Smooth muscle cell (in vitro differentiated cells): ENCODE measurements at regions not wholly inside any gene's neighbourhood (a gene's known extent, or its start where the extent isn't known, plus 50 kb on each side); places are given as distances from the start of the nearest gene placed in this dataset.
A peak's percentile ranks its signal among the peaks of the same experiment; 100 is the strongest.
"Not testable (repeated sequence)": the region's sequence is repeated elsewhere in the genome, so short reads cannot be mapped to it uniquely, and the experiment has no call there.

Experiments
- DNase-seq: peaks from one replicate; lab custom pipeline; 2025; ENCODE audit not compliant: unreplicated experiment; lab: John Stamatoyannopoulos, UW
- H2AFZ ChIP-seq: fragments of 200-600 bp; sonication (generic); 2 replicates; pipeline ENCODE4 v1.6.0; 2016; ENCODE audit warnings: antibody characterized with exemption, low read depth, mild to moderate bottlenecking
- H3F3A ChIP-seq: fragments of 200-600 bp; sonication (generic); 2 replicates; pipeline ENCODE4 v1.6.0; 2017; ENCODE audit warnings: antibody characterized with exemption, low read depth
- H3K27ac ChIP-seq: fragments of 200-600 bp; sonication (generic); 2 replicates; pipeline ENCODE4 v1.5.1; 2016; ENCODE audit warnings: low read depth, mild to moderate bottlenecking
- H3K27me3 ChIP-seq: fragments of 200-600 bp; sonication (generic); 2 replicates; pipeline ENCODE4 v1.6.1; 2016; ENCODE audit warnings: low read depth, mild to moderate bottlenecking
- H3K36me3 ChIP-seq: fragments of 200-600 bp; sonication (generic); 2 replicates; pipeline ENCODE4 v1.5.1; 2016; ENCODE audit warnings: low read depth
- H3K4me1 ChIP-seq: fragments of 200-600 bp; sonication (generic); 2 replicates; pipeline ENCODE4 v1.5.1; 2016; ENCODE audit warnings: low read depth
- H3K4me2 ChIP-seq: fragments of 200-600 bp; sonication (generic); 2 replicates; pipeline ENCODE4 v1.6.0; 2016; ENCODE audit warnings: mild to moderate bottlenecking
- H3K4me3 ChIP-seq: fragments of 200-600 bp; sonication (generic); 2 replicates; pipeline ENCODE4 v1.5.1; 2016; ENCODE audit warnings: mild to moderate bottlenecking
- H3K79me2 ChIP-seq: fragments of 200-600 bp; sonication (generic); 2 replicates; pipeline ENCODE4 v1.6.0; 2016; ENCODE audit warnings: low read depth, mild to moderate bottlenecking
- H3K9ac ChIP-seq: fragments of 200-600 bp; sonication (generic); 2 replicates; pipeline ENCODE4 v1.6.0; 2016; ENCODE audit warnings: low read depth
- H3K9me3 ChIP-seq: fragments of 200-600 bp; sonication (generic); replicated peaks from 2 replicates; pipeline ENCODE4 v1.5.1; 2016; ENCODE audit warnings: low read depth
- H4K20me1 ChIP-seq: fragments of 200-600 bp; sonication (generic); 2 replicates; pipeline ENCODE4 v1.6.0; 2016; ENCODE audit warnings: low read depth
- WGBS: methylation state at CpG from one replicate; pipeline ENCODE4 v1.1.7; 2016; ENCODE audit warnings: low lambda C conversion rate; 5-methylcytosine and 5-hydroxymethylcytosine counted together
- TF ChIP-seq, protein P1 (sequence below): fragments of 200-600 bp; sonication (generic); IDR thresholded peaks from 2 replicates; pipeline ENCODE4 v1.5.1; 2017; ENCODE audit warnings: borderline replicate concordance, mild to moderate bottlenecking, antibody characterized with exemption; ENCODE audit not compliant: insufficient read depth, poor library complexity, severe bottlenecking

DNA sequence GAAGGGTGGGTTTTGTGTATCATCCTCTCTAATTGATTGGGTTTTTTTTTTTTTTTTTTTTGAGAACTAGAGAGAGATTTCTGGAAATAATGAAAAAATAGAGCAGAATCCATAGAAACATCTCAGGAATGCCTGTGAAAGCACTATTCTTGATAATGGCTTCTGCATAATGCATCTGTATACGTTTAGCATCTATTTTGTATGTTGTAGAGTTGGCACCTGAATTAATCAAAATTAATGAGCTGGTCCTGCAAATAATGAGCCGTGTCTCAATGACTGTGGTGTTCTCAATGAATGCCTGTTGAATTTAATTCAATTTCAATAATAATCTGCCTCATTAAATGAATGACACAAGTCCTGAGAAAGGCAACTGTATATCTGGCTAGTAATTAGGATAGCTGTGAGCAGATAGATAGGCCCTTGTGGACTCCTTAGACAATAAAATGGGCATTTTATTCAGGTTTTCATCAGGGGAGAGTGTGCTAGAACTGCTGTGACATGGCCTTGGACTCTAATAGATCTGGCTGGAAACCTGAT lies 70.5 kb upstream of the WDR72 start:
- Histone ChIP-seq H3K4me1 (peaks cover 26% of the 10 kb centered on the region), H3K4me3 (no peak overlapping the region), H2AFZ (no peak overlapping the region), H3F3A (peaks cover 17% of the 10 kb centered on the region), H3K79me2 (no peaks in the 10 kb centered on the region), H3K27me3 (no peaks in the 10 kb centered on the region), H3K9me3 (no peaks in the 10 kb centered on the region), H3K4me2 (no peak overlapping the region), H3K36me3 (no peaks in the 10 kb centered on the region), H4K20me1 (no peaks in the 10 kb centered on the region), H3K27ac (no peak overlapping the region), H3K9ac (no peak overlapping the region)
- DNase-seq, result no peak
- WGBS, result 76% methylated on average over 2 of the region's 2 CpGs
- TF ChIP-seq, protein P1, sequence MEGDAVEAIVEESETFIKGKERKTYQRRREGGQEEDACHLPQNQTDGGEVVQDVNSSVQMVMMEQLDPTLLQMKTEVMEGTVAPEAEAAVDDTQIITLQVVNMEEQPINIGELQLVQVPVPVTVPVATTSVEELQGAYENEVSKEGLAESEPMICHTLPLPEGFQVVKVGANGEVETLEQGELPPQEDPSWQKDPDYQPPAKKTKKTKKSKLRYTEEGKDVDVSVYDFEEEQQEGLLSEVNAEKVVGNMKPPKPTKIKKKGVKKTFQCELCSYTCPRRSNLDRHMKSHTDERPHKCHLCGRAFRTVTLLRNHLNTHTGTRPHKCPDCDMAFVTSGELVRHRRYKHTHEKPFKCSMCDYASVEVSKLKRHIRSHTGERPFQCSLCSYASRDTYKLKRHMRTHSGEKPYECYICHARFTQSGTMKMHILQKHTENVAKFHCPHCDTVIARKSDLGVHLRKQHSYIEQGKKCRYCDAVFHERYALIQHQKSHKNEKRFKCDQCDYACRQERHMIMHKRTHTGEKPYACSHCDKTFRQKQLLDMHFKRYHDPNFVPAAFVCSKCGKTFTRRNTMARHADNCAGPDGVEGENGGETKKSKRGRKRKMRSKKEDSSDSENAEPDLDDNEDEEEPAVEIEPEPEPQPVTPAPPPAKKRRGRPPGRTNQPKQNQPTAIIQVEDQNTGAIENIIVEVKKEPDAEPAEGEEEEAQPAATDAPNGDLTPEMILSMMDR, result no peak

DNA sequence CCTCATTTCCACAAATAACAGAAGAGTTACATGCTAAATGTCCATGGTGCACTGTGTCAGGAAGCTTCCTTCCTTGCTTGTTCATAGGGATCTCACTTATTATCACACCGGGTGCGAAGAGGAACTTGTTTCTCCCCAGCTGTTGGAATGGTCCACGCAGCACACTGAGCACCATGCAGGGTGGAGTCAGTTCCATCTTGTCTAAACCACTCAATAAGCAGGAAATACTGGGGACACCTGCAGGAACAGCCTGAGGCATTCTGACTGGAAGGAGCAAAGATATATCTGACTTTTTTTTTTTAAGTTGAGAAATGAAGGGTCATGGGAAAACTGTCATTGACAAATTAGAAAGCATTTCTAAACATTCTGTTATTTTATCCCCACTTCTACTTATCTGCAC lies 70.0 kb upstream of the WDR72 start:
- TF ChIP-seq, protein P1, result no peak
- no peaks in the 10 kb centered on the region for H3K36me3 ChIP-seq

DNA sequence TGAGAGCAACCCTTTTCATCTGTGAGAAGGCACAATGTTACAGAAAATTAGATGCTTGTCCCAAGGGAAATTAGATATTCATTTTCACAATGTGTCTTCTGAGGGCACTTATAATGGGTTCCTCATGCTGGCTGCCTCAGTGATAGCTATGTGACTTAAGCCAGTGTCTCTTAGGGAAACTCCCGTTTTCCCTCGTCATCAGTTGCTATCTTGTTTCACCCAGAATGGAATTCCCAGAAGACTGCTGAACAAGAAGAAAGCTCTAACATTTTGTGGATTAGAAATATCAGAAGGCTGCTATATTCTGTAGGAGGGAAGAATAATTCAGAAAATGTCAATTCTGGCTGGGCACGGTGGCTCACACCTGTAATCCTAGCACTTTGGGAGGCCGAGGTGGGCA lies 67.9 kb upstream of the WDR72 start:
- Histone ChIP-seq H2AFZ (no peak overlapping the region), H3K4me1 (peaks cover 13% of the 10 kb centered on the region), H3K9ac (no peak overlapping the region), H3K4me2 (no peak overlapping the region), H3K9me3 (no peaks in the 10 kb centered on the region), H3K79me2 (no peaks in the 10 kb centered on the region), H3K27ac (no peak overlapping the region), H3F3A (peaks cover 5% of the 10 kb centered on the region), H4K20me1 (no peaks in the 10 kb centered on the region), H3K4me3 (no peak overlapping the region), H3K27me3 (no peaks in the 10 kb centered on the region), H3K36me3 (no peaks in the 10 kb centered on the region)
- no peak for DNase-seq
- WGBS, result 87% methylated on average over 4 of the region's 4 CpGs
- TF ChIP-seq, protein P1, result no peak

More for the DNA sequence above, 70.0 kb upstream of the WDR72 start:
- H3K79me2 ChIP-seq, result no peaks in the 10 kb centered on the region
- H3K4me2 ChIP-seq, result no peak overlapping the region
- no peak for DNase-seq
- H3K9ac ChIP-seq, result no peak overlapping the region
- no peak overlapping the region for H3K27ac ChIP-seq
- H3K27me3 ChIP-seq, result no peaks in the 10 kb centered on the region
- H2AFZ ChIP-seq, result no peak overlapping the region
- no peaks in the 10 kb centered on the region for H4K20me1 ChIP-seq
- H3K9me3 ChIP-seq, result no peaks in the 10 kb centered on the region
- H3F3A ChIP-seq, result peaks cover 17% of the 10 kb centered on the region
- H3K4me3 ChIP-seq, result no peak overlapping the region
- WGBS, result 88% methylated on average over 3 of the region's 3 CpGs
- peaks cover 26% of the 10 kb centered on the region for H3K4me1 ChIP-seq

DNA sequence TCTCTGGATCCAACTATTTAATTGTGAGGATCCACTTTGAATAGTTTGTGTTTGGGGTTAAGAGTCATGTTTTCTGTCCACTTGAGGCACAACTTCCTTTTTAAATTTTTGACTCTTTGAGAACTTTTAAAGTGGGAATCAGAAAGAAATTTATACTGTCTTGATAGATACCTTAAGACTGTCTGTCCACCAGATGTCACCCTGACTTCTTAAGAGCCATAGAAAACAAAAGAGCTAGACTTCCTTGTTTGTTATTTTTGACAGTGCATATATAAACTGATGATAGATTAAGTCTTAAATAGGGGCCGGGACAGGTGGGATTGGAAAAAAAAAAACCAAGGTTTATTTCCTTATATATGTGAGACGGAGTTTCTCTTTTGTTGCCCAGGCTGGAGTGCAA lies 52.1 kb upstream of the WDR72 start:
- H3K4me2 ChIP-seq, result no peak overlapping the region
- WGBS, result 43% methylated on average over 2 of the region's 2 CpGs
- H3K9ac ChIP-seq, result no peak overlapping the region
- no peaks in the 10 kb centered on the region for H3F3A ChIP-seq
- H3K27ac ChIP-seq, result no peak overlapping the region
- DNase-seq, result no peak
- no peaks in the 10 kb centered on the region for H3K4me1 ChIP-seq
- no peaks in the 10 kb centered on the region for H3K9me3 ChIP-seq
- TF ChIP-seq, protein P1, result peak; percentile 37
- no peak overlapping the region for H3K4me3 ChIP-seq
- H2AFZ ChIP-seq, result no peak overlapping the region
- H3K79me2 ChIP-seq, result no peaks in the 10 kb centered on the region
- no peaks in the 10 kb centered on the region for H3K36me3 ChIP-seq
- H4K20me1 ChIP-seq, result no peaks in the 10 kb centered on the region
- no peaks in the 10 kb centered on the region for H3K27me3 ChIP-seq

DNA sequence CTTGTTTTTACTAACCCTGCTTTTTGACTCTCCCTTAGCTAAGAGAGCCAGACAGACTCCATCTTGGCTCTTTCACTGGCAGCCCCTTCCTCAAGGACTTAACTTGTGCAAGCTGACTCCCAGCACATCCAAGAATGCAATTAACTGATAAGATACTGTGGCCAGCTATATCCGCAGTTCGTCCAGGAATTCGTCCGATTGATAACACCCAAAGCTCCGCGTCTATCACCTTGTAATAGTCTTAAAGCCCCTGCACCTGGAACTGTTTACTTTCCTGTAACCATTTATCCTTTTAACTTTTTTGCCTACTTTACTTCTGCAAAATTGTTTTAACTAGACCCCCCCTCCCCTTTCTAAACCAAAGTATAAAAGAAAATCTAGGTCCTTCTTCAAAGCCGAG lies 50.8 kb upstream of the WDR72 start:
- H2AFZ ChIP-seq, H3K4me2 ChIP-seq, H3K27me3 ChIP-seq, H4K20me1 ChIP-seq, H3K36me3 ChIP-seq, H3K79me2 ChIP-seq, H3K4me1 ChIP-seq, H3K9me3 ChIP-seq, DNase-seq, H3K9ac ChIP-seq, H3K4me3 ChIP-seq, H3F3A ChIP-seq, H3K27ac ChIP-seq: not testable (repeated sequence)
- 42% methylated on average over 7 of the region's 7 CpGs for WGBS
